Fibroblast of mammary gland (primary cell): ENCODE measurements at regions not wholly inside any gene's neighbourhood (a gene's known extent, or its start where the extent isn't known, plus 50 kb on each side); places are given as distances from the start of the nearest gene placed in this dataset.
A peak's percentile ranks its signal among the peaks of the same experiment; 100 is the strongest.

Experiments used
- DNase-seq: peaks from one replicate; pipeline ENCODE4 v3.0.0-alpha.2; 2010; ENCODE audit warnings: low read depth
- H3K4me3 ChIP-seq: 2 replicates; pipeline ENCODE4 v1.5.1; 2011; ENCODE audit warnings: low read depth, mild to moderate bottlenecking, low read length, moderate library complexity; ENCODE audit not compliant: control insufficient read depth
- CTCF ChIP-seq: conservative IDR thresholded peaks from 2 replicates; pipeline ENCODE4 v1.5.1; 2011; ENCODE audit warnings: low read depth, low read length, inconsistent platforms; ENCODE audit not compliant: control insufficient read depth, insufficient read depth

- DNase-seq: no peak
- no peak for TF ChIP-seq CTCF
- no peak overlapping the region for H3K4me3 ChIP-seq
Measured at GRCh38 chr3:155001289-155002010, 78.7 kb upstream of the MME start.

GRCh38 chr3:154992655-154993054 lies 87.5 kb upstream of the MME start:
- no peak for TF ChIP-seq CTCF
- H3K4me3 ChIP-seq: no peak overlapping the region
- DNase-seq: no peak

GRCh38 chr3:154990543-154990942 lies 89.6 kb upstream of the MME start:
- no peak overlapping the region for H3K4me3 ChIP-seq
- DNase-seq: no peak
- TF ChIP-seq CTCF: no peak

- DNase-seq: no peak
- H3K4me3 ChIP-seq: no peak overlapping the region
- no peak for TF ChIP-seq CTCF
Measured at GRCh38 chr3:154987846-154988245, 92.3 kb upstream of the MME start.

- no peak overlapping the region for H3K4me3 ChIP-seq
- DNase-seq: no peak
- no peak for TF ChIP-seq CTCF
Measured at GRCh38 chr3:154981664-154982063, 98.5 kb upstream of the MME start.

- peak; percentile 29 for DNase-seq
- no peak overlapping the region for H3K4me3 ChIP-seq
Measured at GRCh38 chr3:154981201-154981600, 98.9 kb upstream of the MME start.

More at GRCh38 chr3:154981201-154981600, 98.9 kb upstream of the MME start:
- no peak for TF ChIP-seq CTCF
